Skin epidermis (tissue), 12 donors: ENCODE measurements at regions not wholly inside any gene's neighbourhood (a gene's known extent, or its start where the extent isn't known, plus 50 kb on each side); places are given as distances from the start of the nearest gene placed in this dataset.

Experiments used
- H3K27ac ChIP-seq, 21 experiments: fragments of 200-600 bp; sonication (generic) in 11 of 21; one replicate each; pipeline ENCODE4 v1.5.0; 2020; ENCODE audit warnings: mild to moderate bottlenecking in 3 of 21, inconsistent platforms in 2 of 21, moderate library complexity in 2 of 21
- H3K4me3 ChIP-seq, 7 experiments: fragments of 200-600 bp; sonication (generic) in 2 of 7; one replicate each; pipeline ENCODE4 v1.5.0; 2020; ENCODE audit warnings: inconsistent platforms in 2 of 7, mild to moderate bottlenecking in 2 of 7, moderate library complexity in 1 of 7

DNA sequence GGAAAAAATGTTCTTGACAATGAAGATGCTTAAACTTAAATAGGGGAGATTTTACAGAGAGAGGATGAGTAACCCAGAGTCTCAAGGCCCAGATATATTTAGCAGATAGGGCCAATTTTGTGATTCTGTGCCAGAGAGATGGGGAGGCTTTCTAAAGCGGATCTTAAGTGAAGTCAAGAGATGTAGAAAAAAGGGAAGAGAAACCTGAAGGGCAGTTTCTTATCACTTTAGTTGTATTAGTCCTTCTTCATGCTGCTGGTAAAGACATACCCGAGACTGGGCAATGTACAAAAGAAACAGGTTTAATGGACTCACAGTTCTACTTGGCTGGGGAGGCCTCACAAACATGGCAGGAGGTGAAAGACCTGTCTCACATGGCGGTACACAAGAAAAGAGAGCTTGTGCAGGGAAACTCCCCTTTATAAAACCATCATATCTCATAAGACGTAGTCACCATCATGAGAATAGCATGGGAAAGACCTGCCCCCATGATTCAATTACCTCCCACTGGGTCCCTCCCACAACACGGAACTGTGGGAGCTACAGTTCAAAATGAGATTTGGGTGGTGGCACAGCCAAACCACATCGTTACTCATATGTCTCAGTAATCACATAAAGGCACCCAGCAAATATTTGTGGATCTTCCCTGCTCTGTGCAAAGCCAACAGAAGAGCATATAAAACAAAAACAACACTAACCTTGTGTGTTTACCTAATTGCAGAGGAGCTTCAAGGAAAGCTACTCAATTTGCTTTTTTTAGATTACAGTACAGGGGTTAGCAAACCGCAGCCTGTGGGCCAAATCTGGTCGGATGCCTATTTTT, 102.6 kb upstream of the MYCBP2 start:
- peak overlapping the region in 3 of 21 experiments; percentile 8 to 24 (median 15) for H3K27ac ChIP-seq

DNA sequence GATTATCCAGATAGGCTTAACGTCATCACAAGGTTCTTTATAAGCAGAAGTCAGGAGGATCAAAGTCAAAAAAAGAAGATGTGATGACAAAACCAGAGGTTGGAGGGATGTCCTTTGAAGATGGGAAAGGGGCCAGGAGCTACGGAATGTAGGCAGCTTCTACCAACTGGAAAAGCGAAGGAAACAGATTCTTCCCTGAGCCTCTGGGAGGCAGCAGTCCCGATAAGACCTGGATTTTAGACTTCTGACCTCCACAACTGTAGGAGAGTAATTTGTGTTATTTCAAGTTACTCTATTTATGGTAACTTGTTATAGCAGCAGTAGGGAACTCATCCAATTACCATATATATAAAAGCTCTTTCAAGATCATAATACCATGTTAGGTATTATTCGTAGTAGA, 98.8 kb upstream of the MYCBP2 start:
- no peak overlapping the region for H3K4me3 ChIP-seq
- H3K27ac ChIP-seq: no peak overlapping the region

More for the DNA sequence above, 102.6 kb upstream of the MYCBP2 start:
- H3K4me3 ChIP-seq: no peak overlapping the region

DNA sequence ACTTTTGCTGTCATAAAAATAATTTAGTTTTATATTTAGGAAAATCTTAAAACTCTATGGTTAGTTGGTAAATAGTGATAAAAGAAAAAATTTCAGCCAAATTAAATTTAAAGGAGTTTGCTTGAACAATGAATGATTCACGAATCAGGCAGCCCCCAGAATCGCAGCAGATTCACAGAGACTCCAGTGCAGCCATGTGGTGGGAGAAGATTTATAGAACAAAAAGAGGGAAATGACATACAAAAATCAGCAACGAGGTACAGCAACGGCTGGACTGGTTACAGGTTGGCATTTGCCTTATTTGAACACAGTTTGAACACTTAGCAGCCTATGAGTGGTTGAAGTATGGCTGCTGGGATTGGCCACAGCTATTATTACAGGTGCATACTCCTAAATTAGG, 96.4 kb upstream of the MYCBP2 start:
- Histone ChIP-seq H3K4me3 (no peak overlapping the region), H3K27ac (no peak overlapping the region)

DNA sequence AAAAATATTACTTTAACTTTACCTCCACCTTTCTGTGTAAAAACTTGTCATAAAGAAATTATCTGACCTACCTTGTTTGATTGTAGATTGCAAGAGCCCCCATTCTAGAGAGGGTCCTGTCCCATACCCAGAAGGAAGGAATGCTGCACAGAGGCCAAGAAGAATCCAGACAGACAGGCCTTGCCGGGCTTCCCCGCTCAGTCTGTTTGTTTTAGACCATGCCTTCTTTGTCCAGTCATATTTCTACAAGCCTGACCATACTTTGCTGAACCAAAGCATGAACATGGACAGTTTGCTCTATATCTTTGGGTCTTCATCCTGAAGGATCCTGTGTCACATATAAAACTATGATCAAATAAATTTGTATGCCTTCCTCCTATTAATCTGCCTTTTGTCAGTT, 95.8 kb upstream of the MYCBP2 start:
- Histone ChIP-seq H3K4me3 (no peak overlapping the region), H3K27ac (no peak overlapping the region)

DNA sequence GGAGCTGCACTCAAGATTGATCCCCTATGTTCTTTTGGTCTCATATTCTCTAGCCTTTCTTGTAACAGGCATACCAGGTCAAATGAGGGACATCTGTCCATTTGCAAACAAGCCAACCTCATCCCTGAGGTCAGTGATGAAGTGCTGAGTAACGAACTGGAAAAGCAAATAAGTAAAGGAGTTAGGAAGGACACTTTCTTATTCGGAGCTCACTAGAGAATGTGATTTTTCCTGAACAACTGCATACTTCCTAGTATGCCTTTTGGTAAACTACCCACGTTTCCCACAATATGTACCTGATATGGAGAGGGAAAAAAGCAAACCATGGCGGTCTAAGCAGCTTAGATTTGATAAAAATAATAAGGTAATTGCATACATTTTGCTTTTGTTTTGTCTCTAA, 91.0 kb upstream of the MYCBP2 start:
- Histone ChIP-seq H3K27ac (peak overlapping the region in 3 of 21 experiments; percentile 7 to 47 (median 17)), H3K4me3 (no peak overlapping the region)

DNA sequence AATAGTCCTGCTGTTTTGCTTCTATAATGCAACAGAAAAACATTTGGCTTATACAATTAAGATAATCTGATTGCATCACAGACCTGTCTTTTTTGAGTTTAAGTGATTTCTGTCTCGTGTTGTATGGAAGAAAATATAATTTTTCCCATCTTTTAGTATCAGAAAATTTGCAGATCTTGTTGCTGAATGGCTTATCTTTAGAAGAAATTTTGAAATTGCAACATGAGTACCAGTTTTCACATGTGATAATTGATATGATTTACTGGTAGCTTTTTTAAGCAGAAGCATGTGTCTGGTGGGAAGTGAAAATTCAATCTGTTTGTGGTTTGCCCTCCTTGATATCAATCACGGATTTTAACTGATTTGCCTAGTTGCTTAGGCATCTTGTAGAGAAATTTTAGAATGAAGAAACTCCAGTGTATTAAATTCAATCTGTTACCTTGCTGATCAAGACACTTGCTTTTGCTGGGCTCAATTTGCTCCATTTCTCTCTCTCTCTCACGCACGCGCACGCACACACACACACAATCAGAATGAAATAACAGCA, 89.8 kb upstream of the MYCBP2 start:
- no peak overlapping the region for H3K27ac ChIP-seq
- no peak overlapping the region for H3K4me3 ChIP-seq

GRCh38 chr13:77415253-77416071, 88.6 kb upstream of the MYCBP2 start:
- H3K27ac ChIP-seq: peak overlapping the region in 6 of 21 experiments; percentile 7 to 44 (median 28)
- H3K4me3 ChIP-seq: no peak overlapping the region

DNA sequence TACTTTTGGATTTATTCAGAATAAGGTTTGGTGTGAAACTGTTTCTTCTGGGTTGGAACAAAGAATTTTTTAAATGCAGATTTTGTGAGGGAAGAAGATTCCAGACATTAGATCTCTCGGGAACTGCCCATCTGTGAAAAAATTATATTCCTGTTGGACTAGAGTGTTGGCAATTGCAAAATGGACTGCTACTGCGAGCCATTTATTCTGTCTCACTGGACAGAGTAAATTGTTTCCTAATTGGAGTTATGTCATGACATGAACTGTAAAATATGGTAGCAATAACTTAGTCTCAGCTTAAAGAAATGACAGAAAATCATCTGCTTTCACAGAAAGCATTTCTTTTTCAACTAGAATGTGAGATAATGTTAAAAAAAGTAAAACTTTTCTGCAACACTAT, 86.0 kb upstream of the MYCBP2 start:
- H3K4me3 ChIP-seq: no peak overlapping the region

DNA sequence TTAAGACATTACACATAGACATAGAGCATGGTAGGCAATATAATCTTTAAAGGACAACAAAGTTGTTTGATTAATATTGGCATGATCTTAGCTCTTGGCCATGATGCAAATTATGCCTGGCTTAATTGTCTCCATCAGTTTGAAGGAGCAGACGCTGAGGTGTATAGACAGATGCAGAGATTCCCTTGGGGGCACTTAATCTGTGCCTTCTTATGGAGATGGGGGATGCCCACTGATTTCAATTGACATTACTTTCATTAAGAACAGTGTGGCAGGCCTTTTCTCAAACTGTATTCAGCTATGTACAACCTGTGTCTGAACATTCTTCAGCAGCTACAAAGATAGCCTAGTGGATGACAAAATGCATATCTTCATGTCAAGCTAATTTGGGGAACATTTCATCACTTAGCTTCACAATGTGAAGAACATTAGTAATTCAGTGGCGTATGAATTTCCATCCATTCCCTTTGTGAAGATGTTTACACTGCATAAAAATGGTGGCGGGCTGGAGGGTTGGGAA, 85.3 kb upstream of the MYCBP2 start:
- Histone ChIP-seq H3K4me3 (no peak overlapping the region), H3K27ac (no peak overlapping the region)

More for the DNA sequence above, 86.0 kb upstream of the MYCBP2 start:
- H3K27ac ChIP-seq: no peak overlapping the region

DNA sequence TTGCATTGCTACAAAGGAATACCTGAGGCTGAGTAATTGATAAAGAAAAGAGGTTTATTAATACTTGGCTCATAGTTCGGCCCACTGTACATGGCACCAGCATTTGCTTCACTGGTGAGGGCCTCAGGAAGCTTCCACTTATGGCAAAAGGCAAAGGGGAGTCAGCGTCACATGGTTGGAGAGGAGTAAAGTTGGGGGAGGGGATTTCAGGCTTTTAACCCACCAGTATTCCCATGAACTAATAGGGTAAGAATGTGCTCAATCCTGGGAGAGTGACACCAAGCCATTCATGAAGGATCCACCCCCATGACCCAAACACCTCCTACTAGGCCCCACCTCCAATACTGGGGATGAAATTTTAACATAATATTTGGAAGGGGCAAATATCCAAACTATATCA, 82.5 kb upstream of the MYCBP2 start:
- no peak overlapping the region for H3K4me3 ChIP-seq
- H3K27ac ChIP-seq: no peak overlapping the region

- no peak overlapping the region for H3K27ac ChIP-seq
- no peak overlapping the region for H3K4me3 ChIP-seq
Measured at GRCh38 chr13:77406644-77407440, 79.9 kb upstream of the MYCBP2 start.

GRCh38 chr13:77398825-77399620, 72.1 kb upstream of the MYCBP2 start:
- Histone ChIP-seq H3K27ac (no peak overlapping the region), H3K4me3 (no peak overlapping the region)

GRCh38 chr13:77397636-77398035, 70.7 kb upstream of the MYCBP2 start:
- no peak overlapping the region for H3K4me3 ChIP-seq
- H3K27ac ChIP-seq: no peak overlapping the region

DNA sequence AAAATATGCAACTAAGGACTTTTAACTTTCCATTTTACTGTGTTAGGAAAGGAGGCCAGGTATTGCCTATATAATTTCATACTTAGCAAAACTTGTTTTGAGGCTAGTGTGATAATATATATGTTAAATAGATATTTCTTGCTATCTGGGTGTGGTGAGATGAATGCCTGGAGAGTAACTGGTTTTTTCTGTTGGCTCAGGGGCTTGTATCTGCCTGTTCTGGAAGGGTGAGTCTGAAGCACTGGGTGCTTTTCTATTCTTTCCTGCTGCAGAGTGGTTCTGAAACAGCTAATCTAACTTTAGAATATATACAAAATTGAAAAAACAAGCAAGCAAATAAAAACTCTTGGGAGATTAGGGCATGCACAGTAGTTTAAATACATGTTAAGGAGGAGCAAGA, 64.6 kb upstream of the MYCBP2 start:
- peak overlapping the region in 1 of 7 experiments; percentile 15 for H3K4me3 ChIP-seq
- peak overlapping the region in 12 of 21 experiments; percentile 8 to 70 (median 46) for H3K27ac ChIP-seq

DNA sequence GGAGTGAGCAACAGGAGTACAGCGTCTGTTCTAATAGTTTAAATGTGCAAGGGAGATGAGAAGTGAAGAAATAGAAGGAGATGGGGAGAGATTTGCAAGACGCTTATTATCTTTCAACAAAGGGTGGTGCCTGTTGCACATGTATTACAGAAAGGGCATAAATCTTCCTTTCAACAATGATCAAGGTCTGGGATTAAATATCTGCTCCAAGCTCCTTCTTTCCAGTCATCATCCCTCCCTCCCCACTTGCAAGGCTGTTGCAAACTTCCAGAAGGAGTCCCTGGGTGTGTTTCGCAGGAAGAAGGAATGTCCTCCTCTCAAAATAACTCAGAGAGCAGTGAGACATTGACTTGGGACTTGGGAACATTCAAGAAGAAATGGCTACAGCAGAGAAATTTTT, 63.5 kb upstream of the MYCBP2 start:
- H3K27ac ChIP-seq: peak overlapping the region in 11 of 21 experiments; percentile 5 to 69 (median 49)

GRCh38 chr13:77389625-77390000, 62.7 kb upstream of the MYCBP2 start:
- H3K27ac ChIP-seq: peak overlapping the region in 4 of 21 experiments; percentile 1 to 56 (median 46)

More for the DNA sequence above, 63.5 kb upstream of the MYCBP2 start:
- no peak overlapping the region for H3K4me3 ChIP-seq

DNA sequence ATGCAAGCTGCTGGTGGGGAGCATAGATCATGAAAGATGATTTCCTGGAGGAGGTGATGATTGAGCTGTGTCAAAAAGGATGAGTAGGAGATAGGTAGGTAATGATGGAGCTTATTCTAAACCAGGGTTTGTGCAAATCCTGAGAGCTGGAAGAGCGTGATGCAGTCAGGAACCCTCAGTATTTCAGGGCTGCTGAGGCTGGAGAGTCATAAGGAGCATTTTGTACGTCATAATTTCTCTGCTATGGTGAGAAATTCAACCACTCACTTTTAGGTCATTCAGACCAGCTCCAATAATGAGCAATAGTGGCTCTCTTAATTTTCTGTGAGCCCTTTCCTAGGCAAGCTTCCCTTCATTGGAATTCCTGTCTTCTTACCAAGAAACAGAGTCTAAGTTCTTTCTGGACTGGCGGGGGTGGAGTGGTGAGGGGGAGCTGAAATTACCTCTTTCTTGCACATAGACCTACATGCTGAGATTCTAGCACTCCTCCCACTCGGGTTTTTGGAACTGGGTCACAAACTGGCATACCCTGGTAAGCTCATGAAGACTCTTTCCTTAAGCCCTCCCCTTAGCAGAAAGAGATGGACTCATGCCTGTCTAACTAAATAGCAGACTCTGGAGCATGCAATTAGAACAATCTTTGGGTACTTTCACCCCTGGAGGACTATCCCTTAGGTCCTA, 62.2 kb upstream of the MYCBP2 start:
- no peak overlapping the region for H3K4me3 ChIP-seq
- peak overlapping the region in 2 of 21 experiments; percentile 1 to 39 for H3K27ac ChIP-seq

More at GRCh38 chr13:77389625-77390000, 62.7 kb upstream of the MYCBP2 start:
- H3K4me3 ChIP-seq: no peak overlapping the region

DNA sequence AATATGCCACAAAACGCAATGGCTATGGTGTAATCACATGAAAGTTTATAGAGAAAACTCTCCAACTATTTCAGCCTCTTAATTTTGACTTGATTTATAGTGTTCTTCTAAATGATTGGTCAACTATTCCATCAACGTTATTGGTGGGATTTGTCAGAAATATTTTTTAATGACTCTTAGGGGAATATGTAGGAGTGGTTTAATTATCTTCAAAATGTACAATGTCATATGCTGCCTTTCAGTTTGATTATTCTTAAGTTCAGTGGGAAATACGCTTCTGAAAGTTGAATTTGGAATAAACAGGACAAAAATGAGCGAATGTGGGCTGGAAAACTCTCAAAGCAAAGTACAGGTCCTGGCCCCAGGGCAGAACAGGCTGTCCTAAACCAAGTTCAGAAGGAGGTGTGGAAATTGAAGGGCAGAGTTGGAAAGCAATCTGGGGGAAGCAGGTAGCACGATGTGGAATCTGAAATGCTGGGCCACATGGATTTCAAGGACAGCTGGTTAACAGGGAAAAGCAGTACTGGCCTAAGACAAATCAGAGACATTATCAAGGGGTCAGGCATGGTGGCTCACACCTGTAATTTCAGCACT, 60.8 kb upstream of the MYCBP2 start:
- Histone ChIP-seq H3K27ac (peak overlapping the region in 12 of 21 experiments; percentile 9 to 71 (median 43)), H3K4me3 (no peak overlapping the region)
